Common myeloid progenitor, CD34-positive (primary cell): ENCODE measurements at regions not wholly inside any gene's neighbourhood (a gene's known extent, or its start where the extent isn't known, plus 50 kb on each side); places are given as distances from the start of the nearest gene placed in this dataset.

ENCODE experiments used
- CTCF ChIA-PET: fragments of 350-600 bp; sonication (Branson Sonifier 250); formaldehyde crosslinking; loops from one replicate; lab custom pipeline; 2021; ENCODE audit warnings: antibody characterized with exemption; lab: Charles Lee
- POLR2A ChIA-PET: fragments of 350-600 bp; sonication (Branson Sonifier 250); formaldehyde crosslinking; loops from one replicate; lab custom pipeline; 2021; ENCODE audit warnings: antibody characterized with exemption; lab: Charles Lee
- DNase-seq, 3 donors: peaks; one replicate each; pipeline versions ENCODE4 v3.0.0 to v3.0.0-alpha.2; 2013
- H3K27ac ChIP-seq, 2 experiments: 1 replicate in 1 of 2; 2 replicates in 1 of 2; pipeline ENCODE4 v1.7.0; 2013; ENCODE audit warnings: inconsistent platforms in 2 of 2, low read length in 2 of 2, mild to moderate bottlenecking in 2 of 2, low read depth in 1 of 2, moderate library complexity in 1 of 2; ENCODE audit not compliant: severe bottlenecking in 2 of 2, insufficient read depth in 1 of 2, poor library complexity in 1 of 2
- H3K27me3 ChIP-seq, 5 experiments: replicated peaks in 2 of 5; 1 replicate in 3 of 5; 2 replicates in 2 of 5; pipeline versions ENCODE4 v1.6.1 to v1.7.0; 2013; ENCODE audit warnings: low read length in 4 of 5, mild to moderate bottlenecking in 2 of 5, moderate library complexity in 2 of 5, inconsistent platforms in 1 of 5; ENCODE audit not compliant: insufficient read depth in 5 of 5, control insufficient read depth in 4 of 5
- H3K36me3 ChIP-seq, 4 experiments: 1 replicate in 2 of 4; 2 replicates in 2 of 4; pipeline versions ENCODE4 v1.6.1 to v1.7.0; 2013; ENCODE audit warnings: low read length in 3 of 4, control low read depth in 1 of 4, mild to moderate bottlenecking in 1 of 4; ENCODE audit not compliant: control insufficient read depth in 4 of 4, insufficient read depth in 4 of 4
- H3K4me1 ChIP-seq, 4 experiments: 1 replicate in 3 of 4; 2 replicates in 1 of 4; pipeline versions ENCODE4 v1.6.1 to v1.7.1; 2013; ENCODE audit warnings: low read length in 3 of 4, mild to moderate bottlenecking in 3 of 4, control low read depth in 1 of 4, inconsistent platforms in 1 of 4, moderate library complexity in 1 of 4; ENCODE audit not compliant: control insufficient read depth in 4 of 4, insufficient read depth in 4 of 4; ENCODE audit errors: control extremely low read depth in 1 of 4
- H3K4me3 ChIP-seq, 7 experiments: 1 replicate in 4 of 7; 2 replicates in 3 of 7; pipeline versions ENCODE4 v1.5.1 to v1.7.0; 2013; ENCODE audit warnings: mild to moderate bottlenecking in 7 of 7, low read length in 6 of 7, moderate library complexity in 6 of 7, inconsistent platforms in 2 of 7, low read depth in 2 of 7, control low read depth in 1 of 7; ENCODE audit not compliant: insufficient read depth in 4 of 7, control insufficient read depth in 1 of 7; ENCODE audit errors: extremely low read depth in 1 of 7
- H3K9me3 ChIP-seq, 5 experiments: 1 replicate in 4 of 5; 2 replicates in 1 of 5; pipeline versions ENCODE4 v1.6.1 to v1.7.1; 2013; ENCODE audit warnings: low read length in 4 of 5, mild to moderate bottlenecking in 2 of 5, inconsistent platforms in 1 of 5, low read depth in 1 of 5, moderate library complexity in 1 of 5; ENCODE audit not compliant: control insufficient read depth in 4 of 5, insufficient read depth in 2 of 5; ENCODE audit errors: control extremely low read depth in 1 of 5
- WGBS: methylation state at CpG from one replicate; pipeline ENCODE4 v1.1.5; 2013; ENCODE audit not compliant: insufficient coverage; 5-methylcytosine and 5-hydroxymethylcytosine counted together

DNA sequence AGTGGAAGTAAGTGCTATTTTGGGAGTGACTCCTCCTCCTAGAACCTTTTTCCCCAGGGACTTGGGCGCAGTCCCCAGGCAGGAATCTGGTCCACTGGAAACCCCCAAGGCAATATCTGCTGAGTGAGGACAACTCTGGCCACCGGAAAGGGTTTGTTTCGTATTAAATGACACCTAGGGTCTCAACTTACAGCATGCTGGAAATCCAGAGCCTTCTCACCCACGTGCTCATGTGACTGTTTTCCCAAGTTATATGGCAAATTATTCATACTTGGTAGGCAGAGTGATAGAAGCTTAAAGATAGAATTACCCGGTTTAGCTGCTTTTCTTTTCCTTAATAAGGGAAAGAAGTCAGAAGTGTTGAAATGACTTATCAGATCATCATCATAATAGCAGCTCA lies 436.9 kb upstream of the SPRED2 start:
- Histone ChIP-seq H3K9me3 (no peaks in the 10 kb centered on the region), H3K27ac (no peak overlapping the region), H3K4me1 (no peaks in the 10 kb centered on the region), H3K36me3 (no peaks in the 10 kb centered on the region), H3K4me3 (no peak overlapping the region), H3K27me3 (peaks cover 0 to 3% (median 0%) of the 10 kb centered on the region in 5 experiments)
- ChIA-PET POLR2A (interaction anchor here (0.5 kb wide), 1 partner anchor 343 kb away, joined by 3 read pairs; no protein-coding TSS in a partner anchor), CTCF (no interaction called here)
- 88% methylated on average over 2 of the region's 5 CpGs for WGBS
- DNase-seq, result no peak

GRCh38 chr2:65868177-65868576 lies 435.8 kb upstream of the SPRED2 start:
- POLR2A ChIA-PET, result no interaction called here
- Histone ChIP-seq H3K4me1 (no peaks in the 10 kb centered on the region), H3K4me3 (no peak overlapping the region), H3K36me3 (no peaks in the 10 kb centered on the region), H3K9me3 (no peaks in the 10 kb centered on the region), H3K27me3 (peaks cover 0 to 3% (median 0%) of the 10 kb centered on the region in 5 experiments), H3K27ac (no peak overlapping the region)
- no peak for DNase-seq
- WGBS, result 92% methylated on average over 5 of the region's 5 CpGs
- CTCF ChIA-PET, result no interaction called here

DNA sequence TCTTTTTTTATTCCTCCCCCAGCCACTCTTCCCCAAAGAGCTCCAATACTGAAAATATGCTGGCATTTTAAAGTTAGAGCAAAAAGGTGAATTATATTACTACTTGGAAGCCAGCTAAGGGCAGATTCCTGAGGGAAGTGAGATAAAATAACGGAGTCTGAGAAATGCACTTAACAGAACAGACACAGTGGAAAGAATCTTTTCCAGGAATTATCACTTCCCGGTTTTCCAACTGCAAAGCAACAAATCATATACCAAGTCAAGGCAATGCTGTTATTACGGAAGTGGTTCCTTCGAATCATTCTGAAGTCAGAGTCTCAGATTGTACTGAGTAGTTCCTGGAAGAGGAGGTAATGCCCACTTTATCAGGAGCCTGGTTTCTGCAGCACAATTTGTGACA lies 435.0 kb upstream of the SPRED2 start:
- Histone ChIP-seq H3K27ac (no peak overlapping the region), H3K9me3 (no peaks in the 10 kb centered on the region), H3K4me1 (no peaks in the 10 kb centered on the region), H3K4me3 (no peak overlapping the region), H3K27me3 (peaks cover 0 to 3% (median 0%) of the 10 kb centered on the region in 5 experiments), H3K36me3 (no peaks in the 10 kb centered on the region)
- DNase-seq, result no peak
- WGBS, result 71% methylated on average over 3 of the region's 4 CpGs
- ChIA-PET CTCF (no interaction called here), POLR2A (no interaction called here)

DNA sequence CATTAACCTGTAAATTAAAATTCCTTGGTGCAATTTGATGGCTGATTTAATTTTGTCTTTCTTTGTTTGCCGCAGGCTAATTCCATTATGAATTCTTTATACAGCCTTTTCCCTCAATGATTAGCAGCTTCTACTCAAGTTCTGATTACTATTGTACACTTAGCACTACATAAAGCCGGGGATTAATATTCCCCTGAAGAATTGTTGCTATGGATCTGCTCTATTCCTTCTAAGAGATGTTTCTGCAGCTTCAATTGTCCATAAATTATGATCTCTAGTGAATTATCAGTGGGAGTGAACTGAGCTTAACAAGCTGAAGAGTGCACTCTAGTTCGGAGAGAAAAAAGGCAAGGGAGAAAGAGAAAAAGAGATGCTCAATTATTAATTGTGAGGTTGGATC lies 433.7 kb upstream of the SPRED2 start:
- WGBS, result 100% methylated on average over 1 of the region's 3 CpGs
- Histone ChIP-seq H3K4me3 (no peak overlapping the region), H3K27me3 (peaks cover 0 to 3% (median 0%) of the 10 kb centered on the region in 5 experiments), H3K9me3 (no peaks in the 10 kb centered on the region), H3K27ac (no peak overlapping the region), H3K4me1 (no peaks in the 10 kb centered on the region), H3K36me3 (no peaks in the 10 kb centered on the region)
- ChIA-PET POLR2A (no interaction called here), CTCF (no interaction called here)
- DNase-seq, result no peak

- Histone ChIP-seq H3K4me1 (no peaks in the 10 kb centered on the region), H3K36me3 (no peaks in the 10 kb centered on the region), H3K27ac (no peak overlapping the region), H3K9me3 (no peaks in the 10 kb centered on the region), H3K27me3 (peaks cover 0 to 3% (median 0%) of the 10 kb centered on the region in 5 experiments), H3K4me3 (no peak overlapping the region)
- no peak for DNase-seq
- ChIA-PET CTCF (no interaction called here), POLR2A (no interaction called here)
- 100% methylated on average over 1 of the region's 5 CpGs for WGBS
Observed at GRCh38 chr2:65864619-65865018, 432.2 kb upstream of the SPRED2 start.

- ChIA-PET CTCF (no interaction called here), POLR2A (no interaction called here)
- no peaks in the 10 kb centered on the region for H3K9me3 ChIP-seq
- no peak for DNase-seq
- no peaks in the 10 kb centered on the region for H3K36me3 ChIP-seq
- no peak overlapping the region for H3K27ac ChIP-seq
- no peaks in the 10 kb centered on the region for H3K4me1 ChIP-seq
- H3K27me3 ChIP-seq, result peaks cover 0 to 3% (median 0%) of the 10 kb centered on the region in 5 experiments
- no peak overlapping the region for H3K4me3 ChIP-seq
Observed at GRCh38 chr2:65863713-65864112, 431.3 kb upstream of the SPRED2 start.

DNA sequence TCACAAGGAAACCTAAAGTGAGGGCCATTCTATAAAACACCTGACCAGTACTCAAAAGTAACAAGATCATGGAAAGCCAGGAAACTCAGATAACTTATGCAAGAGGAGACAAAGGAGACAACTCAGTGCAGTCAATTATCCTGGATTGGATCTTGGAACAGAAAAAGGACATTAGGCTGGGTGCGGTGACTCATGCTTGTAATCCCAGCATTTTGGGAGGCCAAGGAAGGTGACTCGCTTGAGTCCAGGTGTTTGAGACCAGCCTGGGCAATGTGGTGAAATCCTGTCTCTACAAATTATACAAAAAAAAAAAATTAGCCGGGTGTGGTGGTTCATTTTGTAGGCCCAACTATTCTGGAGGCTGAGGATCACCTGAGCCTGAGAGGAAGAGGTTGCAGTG lies 424.5 kb upstream of the SPRED2 start:
- Histone ChIP-seq H3K9me3 (no peaks in the 10 kb centered on the region), H3K27me3 (peaks cover 0 to 2% (median 0%) of the 10 kb centered on the region in 5 experiments), H3K4me3 (no peak overlapping the region), H3K4me1 (peaks cover 0 to 5% (median 2%) of the 10 kb centered on the region in 4 experiments), H3K36me3 (no peaks in the 10 kb centered on the region), H3K27ac (no peak overlapping the region)
- ChIA-PET POLR2A (no interaction called here), CTCF (no interaction called here)
- WGBS, result 92% methylated on average over 2 of the region's 3 CpGs
- DNase-seq, result no peak
